SH-SY5Y (cell line): ENCODE measurements at regions not wholly inside any gene's neighbourhood (a gene's known extent, or its start where the extent isn't known, plus 50 kb on each side); places are given as distances from the start of the nearest gene placed in this dataset.

Source experiments
- GATA2 ChIP-seq: IDR thresholded peaks from 2 replicates; pipeline ENCODE4 v1.6.1; 2011; ENCODE audit warnings: mild to moderate bottlenecking, low read depth, low read length
- GATA3 ChIP-seq: IDR thresholded peaks from 2 replicates; pipeline ENCODE4 v1.6.1; 2011; ENCODE audit warnings: low read depth, mild to moderate bottlenecking, low read length, moderate library complexity

GRCh38 chr11:127425281-127425680 lies 424.7 kb upstream of the KIRREL3 start:
- no peak for TF ChIP-seq GATA2
- no peak for TF ChIP-seq GATA3
